Neural progenitor cell (in vitro differentiated cells): ENCODE measurements at regions not wholly inside any gene's neighbourhood (a gene's known extent, or its start where the extent isn't known, plus 50 kb on each side); places are given as distances from the start of the nearest gene placed in this dataset.

ENCODE experiments used
- DNase-seq: peaks from one replicate; pipeline ENCODE4 v3.0.0-alpha.2; 2016; ENCODE audit warnings: low spot score
- H2AFZ ChIP-seq: fragments of 200-600 bp; sonication (generic); replicated peaks from 2 replicates; pipeline ENCODE4 v1.6.1; 2016; ENCODE audit warnings: antibody characterized with exemption
- H3F3A ChIP-seq: fragments of 200-600 bp; sonication (generic); 2 replicates; pipeline ENCODE4 v1.6.1; 2016; ENCODE audit warnings: antibody characterized with exemption, low read depth
- H3K27ac ChIP-seq: fragments of 200-600 bp; sonication (generic); 2 replicates; pipeline ENCODE4 v1.5.1; 2016; ENCODE audit warnings: mild to moderate bottlenecking
- H3K27me3 ChIP-seq: fragments of 200-600 bp; sonication (generic); 2 replicates; pipeline ENCODE4 v1.6.1; 2016; ENCODE audit warnings: mild to moderate bottlenecking, moderate library complexity
- H3K36me3 ChIP-seq: fragments of 200-600 bp; sonication (generic); 2 replicates; pipeline ENCODE4 v1.5.1; 2016
- H3K4me1 ChIP-seq: fragments of 200-600 bp; sonication (generic); 2 replicates; pipeline ENCODE4 v1.6.1; 2016; ENCODE audit warnings: mixed run types
- H3K4me2 ChIP-seq: fragments of 200-600 bp; sonication (generic); 2 replicates; pipeline ENCODE4 v1.6.1; 2016
- H3K4me3 ChIP-seq: fragments of 200-600 bp; sonication (generic); 2 replicates; pipeline ENCODE4 v1.5.1; 2016
- H3K79me2 ChIP-seq: fragments of 200-600 bp; sonication (generic); 2 replicates; pipeline ENCODE4 v1.6.1; 2016; ENCODE audit warnings: low read depth
- H3K9ac ChIP-seq: fragments of 200-600 bp; sonication (generic); 2 replicates; pipeline ENCODE4 v1.6.1; 2016
- H3K9me3 ChIP-seq: fragments of 200-600 bp; sonication (generic); 2 replicates; pipeline ENCODE4 v1.5.1; 2016; ENCODE audit warnings: low read depth
- H4K20me1 ChIP-seq: fragments of 200-600 bp; sonication (generic); 2 replicates; pipeline ENCODE4 v1.6.1; 2016; ENCODE audit warnings: low read depth
- H3K27ac Mint-ChIP-seq: 3 replicates; pipeline ENCODE4 v1.8.0; 2021; ENCODE audit warnings: mixed read lengths
- H3K27me3 Mint-ChIP-seq: 2 replicates; pipeline ENCODE4 v1.8.0; 2022; ENCODE audit warnings: low read depth, mild to moderate bottlenecking, inconsistent platforms, moderate library complexity, mixed read lengths; ENCODE audit not compliant: insufficient read depth
- H3K36me3 Mint-ChIP-seq: 3 replicates; pipeline ENCODE4 v1.8.0; 2021; ENCODE audit warnings: mixed read lengths
- H3K4me1 Mint-ChIP-seq: 3 replicates; pipeline ENCODE4 v1.8.0; 2021; ENCODE audit warnings: mixed read lengths
- H3K4me3 Mint-ChIP-seq: 3 replicates; pipeline ENCODE4 v1.8.0; 2021; ENCODE audit warnings: mild to moderate bottlenecking, moderate library complexity, mixed read lengths
- H3K9me3 Mint-ChIP-seq: 3 replicates; pipeline ENCODE4 v1.8.0; 2020; ENCODE audit warnings: mixed read lengths
- CTCF ChIP-seq: fragments of 200-600 bp; sonication (generic); IDR thresholded peaks from 2 replicates; pipeline ENCODE4 v1.5.1; 2017; ENCODE audit warnings: antibody characterized with exemption, mild to moderate bottlenecking
- EZH2 ChIP-seq: fragments of 200-600 bp; sonication (generic); IDR thresholded peaks from 2 replicates; pipeline ENCODE4 v1.6.1; 2017; ENCODE audit warnings: antibody characterized with exemption, mild to moderate bottlenecking, moderate library complexity
- EZH2phosphoT487 ChIP-seq: fragments of 200-600 bp; sonication (generic); IDR thresholded peaks from 2 replicates; pipeline ENCODE4 v1.6.1; 2017; ENCODE audit warnings: antibody characterized with exemption

GRCh38 chr19:28917621-28918020 lies 295.3 kb downstream of the UQCRFS1 start:
- Mint-ChIP-seq H3K4me1 (peaks cover 11% of the 10 kb centered on the region), H3K4me3 (no peak overlapping the region), H3K27ac (no peak overlapping the region), H3K27me3 (peaks cover 14% of the 10 kb centered on the region), H3K36me3 (no peaks in the 10 kb centered on the region), H3K9me3 (no peaks in the 10 kb centered on the region)
- Histone ChIP-seq H3K9me3 (no peaks in the 10 kb centered on the region), H2AFZ (no peak overlapping the region), H3K9ac (no peak overlapping the region), H4K20me1 (no peaks in the 10 kb centered on the region), H3K4me2 (no peak overlapping the region), H3K4me1 (peaks cover 13% of the 10 kb centered on the region), H3K27ac (no peak overlapping the region), H3K79me2 (no peaks in the 10 kb centered on the region), H3F3A (peaks cover 7% of the 10 kb centered on the region), H3K4me3 (no peak overlapping the region), H3K27me3 (no peaks in the 10 kb centered on the region), H3K36me3 (no peaks in the 10 kb centered on the region)
- no peak for TF ChIP-seq EZH2
- no peak for TF ChIP-seq CTCF
- no peak for DNase-seq

GRCh38 chr19:28915737-28916460 lies 297.1 kb downstream of the UQCRFS1 start:
- no peak overlapping the region for H3K27ac ChIP-seq
- H3K79me2 ChIP-seq: no peaks in the 10 kb centered on the region
- no peaks in the 10 kb centered on the region for H3K36me3 ChIP-seq
- no peaks in the 10 kb centered on the region for H4K20me1 ChIP-seq
- H2AFZ ChIP-seq: no peak overlapping the region
- H3K9me3 ChIP-seq: no peaks in the 10 kb centered on the region
- H3K27me3 ChIP-seq: no peaks in the 10 kb centered on the region
- H3K4me1 Mint-ChIP-seq: peaks cover 10% of the 10 kb centered on the region
- no peak overlapping the region for H3K4me3 ChIP-seq
- H3K9me3 Mint-ChIP-seq: no peaks in the 10 kb centered on the region
- DNase-seq: no peak
- peaks cover 3% of the 10 kb centered on the region for H3F3A ChIP-seq
- peaks cover 9% of the 10 kb centered on the region for H3K4me1 ChIP-seq
- no peak overlapping the region for H3K27ac Mint-ChIP-seq
- no peak overlapping the region for H3K4me2 ChIP-seq
- H3K36me3 Mint-ChIP-seq: no peaks in the 10 kb centered on the region
- H3K27me3 Mint-ChIP-seq: peaks cover 14% of the 10 kb centered on the region
- no peak overlapping the region for H3K4me3 Mint-ChIP-seq
- no peak for TF ChIP-seq EZH2
- no peak for TF ChIP-seq CTCF
- TF ChIP-seq EZH2phosphoT487: no peak
- H3K9ac ChIP-seq: no peak overlapping the region

GRCh38 chr19:28915202-28915601 lies 297.7 kb downstream of the UQCRFS1 start:
- Histone ChIP-seq H3K9ac (no peak overlapping the region), H3F3A (no peaks in the 10 kb centered on the region), H3K4me3 (no peak overlapping the region), H4K20me1 (no peaks in the 10 kb centered on the region), H3K4me2 (no peak overlapping the region), H3K36me3 (no peaks in the 10 kb centered on the region), H3K9me3 (no peaks in the 10 kb centered on the region), H2AFZ (no peak overlapping the region), H3K27ac (no peak overlapping the region), H3K4me1 (peaks cover 2% of the 10 kb centered on the region), H3K79me2 (no peaks in the 10 kb centered on the region), H3K27me3 (no peaks in the 10 kb centered on the region)
- Mint-ChIP-seq H3K4me3 (no peak overlapping the region), H3K36me3 (no peaks in the 10 kb centered on the region), H3K27ac (no peak overlapping the region), H3K4me1 (peaks cover 3% of the 10 kb centered on the region), H3K27me3 (peaks cover 14% of the 10 kb centered on the region), H3K9me3 (no peaks in the 10 kb centered on the region)
- TF ChIP-seq CTCF: no peak
- no peak for TF ChIP-seq EZH2phosphoT487
- TF ChIP-seq EZH2: no peak
- no peak for DNase-seq
